C4-2B (cell line): ENCODE measurements at regions not wholly inside any gene's neighbourhood (a gene's known extent, or its start where the extent isn't known, plus 50 kb on each side); places are given as distances from the start of the nearest gene placed in this dataset.

Source experiments
- ZFX ChIP-seq: fragments of 450-650 bp; IDR thresholded peaks from 2 replicates; pipeline ENCODE4 v1.6.1; 2017
- TF ChIP-seq, protein P1 (sequence below): fragments of 450-650 bp; conservative IDR thresholded peaks from 2 replicates; pipeline ENCODE4 v1.5.1; 2017; ENCODE audit warnings: mild to moderate bottlenecking

DNA sequence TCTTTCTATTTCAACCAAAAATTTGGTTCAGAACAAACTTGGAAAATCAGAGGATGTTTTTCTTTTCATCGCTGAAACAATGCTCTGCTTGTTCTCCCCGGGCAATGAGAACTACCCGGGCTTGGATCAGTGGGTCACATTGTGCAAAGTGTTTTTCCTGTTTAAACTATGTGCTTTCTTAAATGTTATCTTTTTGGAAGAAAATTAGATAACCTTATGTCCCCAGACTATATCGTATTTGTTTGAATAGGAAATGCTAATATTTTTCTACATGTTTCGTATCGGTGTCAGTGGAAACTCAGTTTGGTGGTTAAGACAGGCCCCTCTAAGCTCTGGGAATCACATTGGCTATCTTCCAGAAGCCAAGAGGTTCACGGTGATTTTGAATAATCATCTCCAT is 319.5 kb upstream of the NFE2L3 start:
- TF ChIP-seq, protein P1, sequence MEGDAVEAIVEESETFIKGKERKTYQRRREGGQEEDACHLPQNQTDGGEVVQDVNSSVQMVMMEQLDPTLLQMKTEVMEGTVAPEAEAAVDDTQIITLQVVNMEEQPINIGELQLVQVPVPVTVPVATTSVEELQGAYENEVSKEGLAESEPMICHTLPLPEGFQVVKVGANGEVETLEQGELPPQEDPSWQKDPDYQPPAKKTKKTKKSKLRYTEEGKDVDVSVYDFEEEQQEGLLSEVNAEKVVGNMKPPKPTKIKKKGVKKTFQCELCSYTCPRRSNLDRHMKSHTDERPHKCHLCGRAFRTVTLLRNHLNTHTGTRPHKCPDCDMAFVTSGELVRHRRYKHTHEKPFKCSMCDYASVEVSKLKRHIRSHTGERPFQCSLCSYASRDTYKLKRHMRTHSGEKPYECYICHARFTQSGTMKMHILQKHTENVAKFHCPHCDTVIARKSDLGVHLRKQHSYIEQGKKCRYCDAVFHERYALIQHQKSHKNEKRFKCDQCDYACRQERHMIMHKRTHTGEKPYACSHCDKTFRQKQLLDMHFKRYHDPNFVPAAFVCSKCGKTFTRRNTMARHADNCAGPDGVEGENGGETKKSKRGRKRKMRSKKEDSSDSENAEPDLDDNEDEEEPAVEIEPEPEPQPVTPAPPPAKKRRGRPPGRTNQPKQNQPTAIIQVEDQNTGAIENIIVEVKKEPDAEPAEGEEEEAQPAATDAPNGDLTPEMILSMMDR, result no peak
- no peak for TF ChIP-seq ZFX
